Bronchial epithelial cell (primary cell): ENCODE measurements at regions not wholly inside any gene's neighbourhood (a gene's known extent, or its start where the extent isn't known, plus 50 kb on each side); places are given as distances from the start of the nearest gene placed in this dataset.

Experiments
- DNase-seq: peaks from one replicate; pipeline ENCODE4 v3.0.0-alpha.2; 2010; ENCODE audit warnings: low read depth
- FAIRE-seq: peaks from 2 replicates; lab custom pipeline; 2011; peaks lifted over from hg19 to GRCh38; lab: Jason Lieb, UNC
- H3K27me3 ChIP-seq: 2 replicates; pipeline ENCODE4 v1.5.1; 2011; ENCODE audit warnings: low read length; ENCODE audit not compliant: control insufficient read depth, insufficient read depth
- H3K36me3 ChIP-seq: 2 replicates; pipeline ENCODE4 v1.5.1; 2011; ENCODE audit warnings: low read length; ENCODE audit not compliant: control insufficient read depth, insufficient read depth
- H3K4me3 ChIP-seq: 2 replicates; pipeline ENCODE4 v1.5.1; 2011; ENCODE audit warnings: mild to moderate bottlenecking, low read depth, low read length, control low read depth
- CTCF ChIP-seq: IDR thresholded peaks from 2 replicates; pipeline ENCODE4 v1.5.1; 2011; ENCODE audit warnings: mild to moderate bottlenecking, moderate library complexity, low read length, control low read depth, inconsistent platforms; ENCODE audit not compliant: insufficient read depth, severe bottlenecking

GRCh38 chr1:56054959-56055358 is 524.4 kb downstream of the PLPP3 start:
- no peak for DNase-seq
- Histone ChIP-seq H3K36me3 (no peaks in the 10 kb centered on the region), H3K27me3 (no peaks in the 10 kb centered on the region), H3K4me3 (no peak overlapping the region)
- no peak for FAIRE-seq
- no peak for TF ChIP-seq CTCF

- FAIRE-seq, result no peak
- DNase-seq, result no peak
- H3K27me3 ChIP-seq, result no peaks in the 10 kb centered on the region
Observed at GRCh38 chr1:56052041-56052440, 527.3 kb downstream of the PLPP3 start.

GRCh38 chr1:56050911-56051310 is 528.5 kb downstream of the PLPP3 start:
- DNase-seq, result no peak
- H3K4me3 ChIP-seq, result no peak overlapping the region
- no peaks in the 10 kb centered on the region for H3K36me3 ChIP-seq
- FAIRE-seq, result no peak
- H3K27me3 ChIP-seq, result no peaks in the 10 kb centered on the region
- no peak for TF ChIP-seq CTCF

More at GRCh38 chr1:56052041-56052440, 527.3 kb downstream of the PLPP3 start:
- TF ChIP-seq CTCF, result no peak
- no peak overlapping the region for H3K4me3 ChIP-seq
- no peaks in the 10 kb centered on the region for H3K36me3 ChIP-seq

GRCh38 chr1:56045477-56045876 is 533.9 kb downstream of the PLPP3 start:
- Histone ChIP-seq H3K27me3 (no peaks in the 10 kb centered on the region), H3K36me3 (no peaks in the 10 kb centered on the region), H3K4me3 (no peak overlapping the region)
- DNase-seq (no peak), FAIRE-seq (no peak)
- TF ChIP-seq CTCF, result no peak

GRCh38 chr1:56045062-56045461 is 534.3 kb downstream of the PLPP3 start:
- Histone ChIP-seq H3K27me3 (no peaks in the 10 kb centered on the region), H3K36me3 (no peaks in the 10 kb centered on the region), H3K4me3 (no peak overlapping the region)
- no peak for FAIRE-seq
- no peak for TF ChIP-seq CTCF
- no peak for DNase-seq

- H3K36me3 ChIP-seq, result no peaks in the 10 kb centered on the region
- no peak for FAIRE-seq
- H3K27me3 ChIP-seq, result no peaks in the 10 kb centered on the region
- no peak for TF ChIP-seq CTCF
- H3K4me3 ChIP-seq, result no peak overlapping the region
- DNase-seq, result no peak
Observed at GRCh38 chr1:56036479-56036878, 542.9 kb downstream of the PLPP3 start.
